GM23338 (cell line): ENCODE measurements at regions not wholly inside any gene's neighbourhood (a gene's known extent, or its start where the extent isn't known, plus 50 kb on each side); places are given as distances from the start of the nearest gene placed in this dataset.

Experiments used
- ATAC-seq: fragments of 200-7000 bp; cut with Tn5 transposase; 3 replicates; pipeline ENCODE4 v1.9.1; 2020
- DNase-seq: peaks from one replicate; pipeline ENCODE4 v3.0.0-alpha.2; 2015; ENCODE audit warnings: low spot score
- H2AFZ ChIP-seq: fragments of 200-600 bp; sonication (generic); 2 replicates; pipeline ENCODE4 v1.8.0; 2016; ENCODE audit warnings: antibody characterized with exemption, mild to moderate bottlenecking, moderate library complexity
- H3F3A ChIP-seq: fragments of 200-600 bp; sonication (generic); replicated peaks from 2 replicates; pipeline ENCODE4 v1.8.0; 2017; ENCODE audit warnings: antibody characterized with exemption, mixed run types, low read depth
- H3K27ac ChIP-seq: fragments of 200-600 bp; sonication (generic); 2 replicates; pipeline ENCODE4 v1.6.1; 2016; ENCODE audit warnings: low read depth
- H3K27me3 ChIP-seq: fragments of 200-600 bp; sonication (generic); 2 replicates; pipeline ENCODE4 v1.8.0; 2016; ENCODE audit warnings: mild to moderate bottlenecking, mixed run types, moderate library complexity; ENCODE audit not compliant: insufficient read depth
- H3K36me3 ChIP-seq: fragments of 200-600 bp; sonication (generic); 2 replicates; pipeline ENCODE4 v1.8.0; 2016; ENCODE audit warnings: mild to moderate bottlenecking; ENCODE audit not compliant: insufficient read depth
- H3K4me1 ChIP-seq: fragments of 200-600 bp; sonication (generic); 2 replicates; pipeline ENCODE4 v1.8.0; 2016; ENCODE audit warnings: mild to moderate bottlenecking, moderate library complexity; ENCODE audit not compliant: insufficient read depth
- H3K4me2 ChIP-seq: fragments of 200-600 bp; sonication (generic); 2 replicates; pipeline ENCODE4 v1.7.1; 2017; ENCODE audit warnings: mixed run types
- H3K4me3 ChIP-seq: fragments of 200-600 bp; sonication (generic); 2 replicates; pipeline ENCODE4 v1.6.1; 2016; ENCODE audit warnings: mixed run types
- H3K79me2 ChIP-seq: fragments of 200-600 bp; sonication (generic); replicated peaks from 2 replicates; pipeline ENCODE4 v1.8.0; 2017; ENCODE audit warnings: mild to moderate bottlenecking; ENCODE audit not compliant: insufficient read depth
- H3K9me2 ChIP-seq: fragments of 200-600 bp; sonication (generic); 2 replicates; pipeline ENCODE4 v1.8.0; 2017; ENCODE audit not compliant: insufficient read depth
- H4K20me1 ChIP-seq: fragments of 200-600 bp; sonication (generic); replicated peaks from 2 replicates; pipeline ENCODE4 v1.8.0; 2017; ENCODE audit warnings: mild to moderate bottlenecking; ENCODE audit not compliant: insufficient read depth
- H3K27ac Mint-ChIP-seq: 2 replicates; pipeline ENCODE4 v1.8.0; 2020; ENCODE audit warnings: inconsistent platforms, mild to moderate bottlenecking, moderate library complexity, mixed read lengths
- H3K27me3 Mint-ChIP-seq: 3 replicates; pipeline ENCODE4 v1.8.0; 2022; ENCODE audit warnings: low read depth, mild to moderate bottlenecking, moderate library complexity, mixed read lengths, inconsistent platforms; ENCODE audit not compliant: insufficient read depth, poor library complexity
- H3K36me3 Mint-ChIP-seq: 3 replicates; pipeline ENCODE4 v1.8.0; 2021; ENCODE audit warnings: low read depth, mild to moderate bottlenecking, inconsistent platforms, moderate library complexity, mixed read lengths
- H3K4me1 Mint-ChIP-seq: 3 replicates; pipeline ENCODE4 v1.8.0; 2020; ENCODE audit warnings: mild to moderate bottlenecking, inconsistent platforms, mixed read lengths
- H3K4me3 Mint-ChIP-seq: 3 replicates; pipeline ENCODE4 v1.8.0; 2021; ENCODE audit warnings: moderate library complexity, mild to moderate bottlenecking, inconsistent platforms, mixed read lengths
- H3K9me3 Mint-ChIP-seq: 3 replicates; pipeline ENCODE4 v1.8.0; 2020; ENCODE audit warnings: moderate library complexity, mild to moderate bottlenecking, inconsistent platforms, mixed read lengths
- CREB1 ChIP-seq: fragments of 250-450 bp; sonication (Bioruptor Pico); IDR thresholded peaks from 2 replicates; pipeline ENCODE4 v1.5.0; 2020; ENCODE audit warnings: low read depth, mild to moderate bottlenecking, moderate library complexity
- EZH2 ChIP-seq: fragments of 200-600 bp; sonication (generic); IDR thresholded peaks from one replicate; pipeline ENCODE4 v1.8.0; 2017; ENCODE audit warnings: antibody characterized with exemption, mild to moderate bottlenecking, low read depth; ENCODE audit not compliant: unreplicated experiment
- EZH2phosphoT487 ChIP-seq: fragments of 200-600 bp; sonication (generic); IDR thresholded peaks from one replicate; pipeline ENCODE4 v1.8.1; 2018; ENCODE audit warnings: antibody characterized with exemption; ENCODE audit not compliant: unreplicated experiment
- JUNB ChIP-seq: IDR thresholded peaks from one replicate; pipeline ENCODE4 v1.6.1; 2016; ENCODE audit warnings: antibody characterized with exemption; ENCODE audit not compliant: unreplicated experiment
- NANOG ChIP-seq: IDR thresholded peaks from 2 replicates; pipeline ENCODE4 v1.6.1; 2016; ENCODE audit warnings: antibody characterized with exemption, borderline replicate concordance
- TF ChIP-seq, protein P1 (sequence below): IDR thresholded peaks from one replicate; pipeline ENCODE4 v1.6.1; 2018; ENCODE audit warnings: antibody characterized with exemption; ENCODE audit not compliant: unreplicated experiment
- TF ChIP-seq, protein P2 (sequence below), 2 experiments: fragments of 200-600 bp in 1 of 2; sonication (generic) in 1 of 2; conservative IDR thresholded peaks; 2 replicates each; pipeline versions ENCODE4 v1.5.1 to v1.6.1; 2016 to 2017; ENCODE audit warnings: antibody characterized with exemption in 2 of 2, low read depth in 2 of 2, mild to moderate bottlenecking in 2 of 2, moderate library complexity in 1 of 2
- TF ChIP-seq, protein P3 (sequence below): IDR thresholded peaks from 2 replicates; pipeline ENCODE4 v1.6.1; 2016; ENCODE audit warnings: antibody characterized with exemption

DNA sequence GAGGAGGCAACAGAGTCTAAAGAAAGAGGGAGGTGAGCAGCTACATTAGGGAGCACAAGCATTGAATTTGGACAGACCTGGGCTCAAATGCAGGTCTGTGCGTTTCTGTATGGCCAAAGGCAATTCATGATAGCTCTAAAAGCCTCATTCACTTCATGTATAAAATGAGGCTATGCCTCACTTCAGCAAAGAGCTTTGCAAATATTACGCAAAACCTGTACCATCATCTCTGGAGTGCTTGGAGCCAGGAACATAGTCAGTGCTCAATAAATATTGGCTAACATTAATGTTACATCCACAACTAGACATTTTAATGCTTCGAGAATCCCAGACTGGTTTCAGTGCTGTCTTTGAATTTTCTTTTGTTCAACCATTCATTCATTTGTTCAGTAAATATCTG is 254.7 kb upstream of the CDH11 start (continued):
- TF ChIP-seq CREB1 (CRISPR knock-in tag) (no peak), NANOG (no peak), EZH2phosphoT487 (no peak), JUNB (no peak), EZH2 (no peak)
- TF ChIP-seq, protein P1, sequence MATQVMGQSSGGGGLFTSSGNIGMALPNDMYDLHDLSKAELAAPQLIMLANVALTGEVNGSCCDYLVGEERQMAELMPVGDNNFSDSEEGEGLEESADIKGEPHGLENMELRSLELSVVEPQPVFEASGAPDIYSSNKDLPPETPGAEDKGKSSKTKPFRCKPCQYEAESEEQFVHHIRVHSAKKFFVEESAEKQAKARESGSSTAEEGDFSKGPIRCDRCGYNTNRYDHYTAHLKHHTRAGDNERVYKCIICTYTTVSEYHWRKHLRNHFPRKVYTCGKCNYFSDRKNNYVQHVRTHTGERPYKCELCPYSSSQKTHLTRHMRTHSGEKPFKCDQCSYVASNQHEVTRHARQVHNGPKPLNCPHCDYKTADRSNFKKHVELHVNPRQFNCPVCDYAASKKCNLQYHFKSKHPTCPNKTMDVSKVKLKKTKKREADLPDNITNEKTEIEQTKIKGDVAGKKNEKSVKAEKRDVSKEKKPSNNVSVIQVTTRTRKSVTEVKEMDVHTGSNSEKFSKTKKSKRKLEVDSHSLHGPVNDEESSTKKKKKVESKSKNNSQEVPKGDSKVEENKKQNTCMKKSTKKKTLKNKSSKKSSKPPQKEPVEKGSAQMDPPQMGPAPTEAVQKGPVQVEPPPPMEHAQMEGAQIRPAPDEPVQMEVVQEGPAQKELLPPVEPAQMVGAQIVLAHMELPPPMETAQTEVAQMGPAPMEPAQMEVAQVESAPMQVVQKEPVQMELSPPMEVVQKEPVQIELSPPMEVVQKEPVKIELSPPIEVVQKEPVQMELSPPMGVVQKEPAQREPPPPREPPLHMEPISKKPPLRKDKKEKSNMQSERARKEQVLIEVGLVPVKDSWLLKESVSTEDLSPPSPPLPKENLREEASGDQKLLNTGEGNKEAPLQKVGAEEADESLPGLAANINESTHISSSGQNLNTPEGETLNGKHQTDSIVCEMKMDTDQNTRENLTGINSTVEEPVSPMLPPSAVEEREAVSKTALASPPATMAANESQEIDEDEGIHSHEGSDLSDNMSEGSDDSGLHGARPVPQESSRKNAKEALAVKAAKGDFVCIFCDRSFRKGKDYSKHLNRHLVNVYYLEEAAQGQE, result no peak
- TF ChIP-seq, protein P2, sequence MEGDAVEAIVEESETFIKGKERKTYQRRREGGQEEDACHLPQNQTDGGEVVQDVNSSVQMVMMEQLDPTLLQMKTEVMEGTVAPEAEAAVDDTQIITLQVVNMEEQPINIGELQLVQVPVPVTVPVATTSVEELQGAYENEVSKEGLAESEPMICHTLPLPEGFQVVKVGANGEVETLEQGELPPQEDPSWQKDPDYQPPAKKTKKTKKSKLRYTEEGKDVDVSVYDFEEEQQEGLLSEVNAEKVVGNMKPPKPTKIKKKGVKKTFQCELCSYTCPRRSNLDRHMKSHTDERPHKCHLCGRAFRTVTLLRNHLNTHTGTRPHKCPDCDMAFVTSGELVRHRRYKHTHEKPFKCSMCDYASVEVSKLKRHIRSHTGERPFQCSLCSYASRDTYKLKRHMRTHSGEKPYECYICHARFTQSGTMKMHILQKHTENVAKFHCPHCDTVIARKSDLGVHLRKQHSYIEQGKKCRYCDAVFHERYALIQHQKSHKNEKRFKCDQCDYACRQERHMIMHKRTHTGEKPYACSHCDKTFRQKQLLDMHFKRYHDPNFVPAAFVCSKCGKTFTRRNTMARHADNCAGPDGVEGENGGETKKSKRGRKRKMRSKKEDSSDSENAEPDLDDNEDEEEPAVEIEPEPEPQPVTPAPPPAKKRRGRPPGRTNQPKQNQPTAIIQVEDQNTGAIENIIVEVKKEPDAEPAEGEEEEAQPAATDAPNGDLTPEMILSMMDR (conservative IDR thresholded peaks at IDR 0.05; ENCODE audit: low read depth in 2 of 2), result no peak

DNA sequence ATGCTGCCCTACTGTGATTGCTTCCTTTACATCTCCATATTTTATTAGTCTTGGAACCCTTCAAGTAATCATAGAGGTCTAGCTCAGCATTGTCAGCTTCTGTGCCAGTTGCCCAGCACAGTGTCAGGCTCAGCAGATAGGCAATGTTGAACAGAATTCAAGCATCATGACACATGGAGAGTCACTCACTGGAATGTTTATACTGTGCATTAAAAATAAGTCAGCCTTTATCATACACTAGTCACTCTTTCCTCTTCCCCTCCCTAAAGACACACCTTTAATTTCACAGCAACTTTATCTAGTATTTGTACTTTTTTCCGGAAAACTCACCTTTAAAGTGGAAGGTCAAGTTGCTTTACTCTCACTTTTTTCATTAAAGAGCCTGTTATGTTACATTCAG is 253.8 kb upstream of the CDH11 start:
- no peak overlapping the region for H3K4me2 ChIP-seq
- H4K20me1 ChIP-seq, result no peaks in the 10 kb centered on the region
- H3F3A ChIP-seq, result no peaks in the 10 kb centered on the region
- DNase-seq, result no peak
- H3K4me1 ChIP-seq, result peaks cover 10% of the 10 kb centered on the region
- H3K79me2 ChIP-seq, result no peaks in the 10 kb centered on the region
- Mint-ChIP-seq H3K36me3 (no peaks in the 10 kb centered on the region), H3K4me3 (no peak overlapping the region), H3K27ac (no peak overlapping the region), H3K27me3 (peaks cover 1% of the 10 kb centered on the region), H3K9me3 (no peaks in the 10 kb centered on the region), H3K4me1 (peaks cover 20% of the 10 kb centered on the region; the same call in 2 of the 3 replicates)
- no peak overlapping the region for H3K27ac ChIP-seq
- H2AFZ ChIP-seq, result no peak overlapping the region
- H3K36me3 ChIP-seq, result no peaks in the 10 kb centered on the region
- H3K27me3 ChIP-seq, result no peaks in the 10 kb centered on the region
- H3K4me3 ChIP-seq, result no peak overlapping the region
- no peak for ATAC-seq
- H3K9me2 ChIP-seq, result no peaks in the 10 kb centered on the region
- TF ChIP-seq, protein P3, sequence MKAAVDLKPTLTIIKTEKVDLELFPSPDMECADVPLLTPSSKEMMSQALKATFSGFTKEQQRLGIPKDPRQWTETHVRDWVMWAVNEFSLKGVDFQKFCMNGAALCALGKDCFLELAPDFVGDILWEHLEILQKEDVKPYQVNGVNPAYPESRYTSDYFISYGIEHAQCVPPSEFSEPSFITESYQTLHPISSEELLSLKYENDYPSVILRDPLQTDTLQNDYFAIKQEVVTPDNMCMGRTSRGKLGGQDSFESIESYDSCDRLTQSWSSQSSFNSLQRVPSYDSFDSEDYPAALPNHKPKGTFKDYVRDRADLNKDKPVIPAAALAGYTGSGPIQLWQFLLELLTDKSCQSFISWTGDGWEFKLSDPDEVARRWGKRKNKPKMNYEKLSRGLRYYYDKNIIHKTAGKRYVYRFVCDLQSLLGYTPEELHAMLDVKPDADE, result no peak
